A549 (cell line): ENCODE measurements at regions not wholly inside any gene's neighbourhood (a gene's known extent, or its start where the extent isn't known, plus 50 kb on each side); places are given as distances from the start of the nearest gene placed in this dataset.
A peak's percentile ranks its signal among the peaks of the same experiment; 100 is the strongest.

Experiments used
- ATAC-seq, 2 experiments: fragments of 200-7000 bp in 1 of 2; fragments of >200 bp in 1 of 2; cut with Nextera tagmentation in 1 of 2; cut with Tn5 transposase in 1 of 2; 3 replicates each; pipeline versions ENCODE4 v1.8.0 to v1.9.1; 2018 to 2020; ENCODE audit warnings: mild to moderate bottlenecking in 1 of 2, moderate library complexity in 1 of 2
- CTCF ChIA-PET: fragments of 300-600 bp; sonication (Branson Sonifier 250); formaldehyde crosslinking; extraction: SDS; loops from one replicate; lab custom pipeline; 2021; ENCODE audit warnings: antibody characterized with exemption, inconsistent platforms; lab: Yijun Ruan, JAX
- POLR2A ChIA-PET: fragments of 350-600 bp; formaldehyde crosslinking; extraction: SDS; loops from one replicate; lab custom pipeline; 2021; ENCODE audit warnings: antibody characterized with exemption, inconsistent platforms; lab: Yijun Ruan, JAX
- DNase-seq, 2 experiments: peaks; one replicate each; pipeline versions ENCODE4 v3.0.0 to v3.0.0-alpha.2; 2011 to 2016; ENCODE audit warnings: low read depth in 1 of 2, low spot score in 1 of 2
- FAIRE-seq: peaks from 2 replicates; lab custom pipeline; 2011; peaks lifted over from hg19 to GRCh38; lab: Jason Lieb, UNC
- H3K27ac ChIP-seq, 2 experiments: fragments of >200 bp; sonication (Bioruptor Twin); formaldehyde crosslinking; 3 replicates each; pipeline ENCODE4 v1.5.1; 2016 to 2017
- H3K4me1 ChIP-seq: fragments of >200 bp; sonication (Bioruptor Twin); formaldehyde crosslinking; 3 replicates; pipeline ENCODE4 v1.6.1; 2016
- H3K4me2 ChIP-seq: fragments of >200 bp; sonication (Bioruptor Twin); formaldehyde crosslinking; 3 replicates; pipeline ENCODE4 v1.6.1; 2016
- H3K4me3 ChIP-seq: fragments of >200 bp; sonication (Bioruptor Twin); formaldehyde crosslinking; 3 replicates; pipeline ENCODE4 v1.5.1; 2016
- H3K9me3 ChIP-seq: fragments of >200 bp; sonication (Bioruptor Twin); formaldehyde crosslinking; 3 replicates; pipeline ENCODE4 v1.6.1; 2016
- BHLHE40 ChIP-seq: IDR thresholded peaks from 2 replicates; pipeline ENCODE4 v1.6.1; 2012; ENCODE audit warnings: low read depth, low read length, inconsistent platforms
- CBX2 ChIP-seq: fragments of 200-600 bp; sonication (generic); IDR thresholded peaks from 2 replicates; pipeline ENCODE4 v1.6.1; 2016; ENCODE audit warnings: low read depth, mild to moderate bottlenecking, borderline replicate concordance
- CHD2 ChIP-seq: fragments of 150-350 bp; IDR thresholded peaks from 2 replicates; pipeline ENCODE4 v1.6.1; 2014; ENCODE audit warnings: low read length; ENCODE audit not compliant: partially characterized antibody
- CHD4 ChIP-seq: fragments of 200-600 bp; sonication (generic); IDR thresholded peaks from 2 replicates; pipeline ENCODE4 v1.6.1; 2016; ENCODE audit warnings: antibody characterized with exemption, mild to moderate bottlenecking, borderline replicate concordance
- E2F6 ChIP-seq: IDR thresholded peaks from 2 replicates; pipeline ENCODE4 v1.6.1; 2012; ENCODE audit warnings: low read depth, borderline replicate concordance
- ELK1 ChIP-seq: fragments of 150-350 bp; IDR thresholded peaks from 2 replicates; pipeline ENCODE4 v1.6.1; 2014; ENCODE audit warnings: low read depth, mild to moderate bottlenecking, low read length
- EP300 ChIP-seq, 2 experiments: fragments of >200 bp; sonication (Bioruptor Twin); formaldehyde crosslinking; IDR thresholded peaks; 2 replicates in 1 of 2; 3 replicates in 1 of 2; pipeline ENCODE4 v1.6.1; 2016 to 2017
- FOSB ChIP-seq: fragments of 250-450 bp; sonication (Bioruptor Pico); IDR thresholded peaks from 2 replicates; pipeline ENCODE4 v1.5.0; 2020; ENCODE audit warnings: mild to moderate bottlenecking, moderate library complexity
- HDAC2 ChIP-seq: fragments of 200-600 bp; sonication (generic); IDR thresholded peaks from 2 replicates; pipeline ENCODE4 v1.6.1; 2016
- HOXA7 ChIP-seq: fragments of 250-450 bp; sonication (Bioruptor Pico); IDR thresholded peaks from 2 replicates; pipeline ENCODE4 v1.5.0; 2020; ENCODE audit warnings: mild to moderate bottlenecking, moderate library complexity
- HOXB13 ChIP-seq: fragments of 250-450 bp; sonication (Bioruptor Pico); IDR thresholded peaks from 2 replicates; pipeline ENCODE4 v1.5.0; 2020; ENCODE audit warnings: low read depth, mild to moderate bottlenecking, moderate library complexity
- HOXB5 ChIP-seq: fragments of 250-450 bp; sonication (Bioruptor Pico); IDR thresholded peaks from 2 replicates; pipeline ENCODE4 v1.5.0; 2020; ENCODE audit warnings: mild to moderate bottlenecking, moderate library complexity
- KDM5A ChIP-seq: fragments of 200-600 bp; sonication (generic); IDR thresholded peaks from 2 replicates; pipeline ENCODE4 v1.6.1; 2016; ENCODE audit warnings: antibody characterized with exemption, mild to moderate bottlenecking
- MAFK ChIP-seq: fragments of 450-650 bp; IDR thresholded peaks from 2 replicates; pipeline ENCODE4 v1.6.1; 2014; ENCODE audit not compliant: partially characterized antibody
- MYC ChIP-seq: IDR thresholded peaks from 2 replicates; pipeline ENCODE4 v1.6.1; 2012; ENCODE audit warnings: mild to moderate bottlenecking, inconsistent platforms, low read length, improper control_type of control experiment, borderline replicate concordance
- NFE2L2 ChIP-seq: fragments of 150-350 bp; conservative IDR thresholded peaks from 2 replicates; pipeline ENCODE4 v1.6.1; 2014; ENCODE audit warnings: low read length
- NR3C1 ChIP-seq: fragments of >200 bp; sonication (Bioruptor Twin); formaldehyde crosslinking; IDR thresholded peaks from 3 replicates; pipeline ENCODE4 v1.6.1; 2017
- PBX3 ChIP-seq: IDR thresholded peaks from 2 replicates; pipeline ENCODE4 v1.6.1; 2012
- PHF8 ChIP-seq: fragments of 200-600 bp; sonication (generic); IDR thresholded peaks from 2 replicates; pipeline ENCODE4 v1.6.1; 2016; ENCODE audit warnings: low read depth, mild to moderate bottlenecking, antibody characterized with exemption, moderate library complexity, borderline replicate concordance
- REST ChIP-seq: fragments of 200-600 bp; sonication (generic); IDR thresholded peaks from 2 replicates; pipeline ENCODE4 v1.6.1; 2016; ENCODE audit warnings: antibody characterized with exemption, mild to moderate bottlenecking, moderate library complexity
- RFX5 ChIP-seq: fragments of 450-650 bp; IDR thresholded peaks from 2 replicates; pipeline ENCODE4 v1.7.1; 2014; ENCODE audit warnings: antibody characterized with exemption, mild to moderate bottlenecking, moderate library complexity
- SREBF2 ChIP-seq: fragments of 450-650 bp; IDR thresholded peaks from 2 replicates; pipeline ENCODE4 v1.6.1; 2014; ENCODE audit warnings: mild to moderate bottlenecking, moderate library complexity
- ZC3H11A ChIP-seq: fragments of 450-650 bp; IDR thresholded peaks from 2 replicates; pipeline ENCODE4 v1.6.1; 2014; ENCODE audit warnings: antibody characterized with exemption, mild to moderate bottlenecking
- ZSCAN20 ChIP-seq: fragments of 250-450 bp; sonication (Bioruptor Pico); IDR thresholded peaks from 2 replicates; pipeline ENCODE4 v1.8.0; 2022; ENCODE audit warnings: mild to moderate bottlenecking, moderate library complexity
- WGBS: methylation state at CpG from one replicate; pipeline ENCODE4 v1.1.6; 2017; ENCODE audit errors: missing lambda C conversion rate; 5-methylcytosine and 5-hydroxymethylcytosine counted together

GRCh38 chr22:48393885-48394284, 1433.8 kb downstream of the BRD1 start:
- no peak for FAIRE-seq
- DNase-seq = no peak
- POLR2A ChIA-PET = no interaction called here
- CTCF ChIA-PET = no interaction called here
- TF ChIP-seq MAFK (no peak), FOSB (CRISPR knock-in tag) (no peak), KDM5A (no peak), EP300 (IDR thresholded peaks at IDR 0.05) (no peak), BHLHE40 (no peak), HDAC2 (no peak), SREBF2 (no peak), ELK1 (no peak), REST (no peak), HOXB13 (CRISPR knock-in tag) (no peak), ZC3H11A (no peak), NR3C1 (no peak), ZSCAN20 (no peak), MYC (no peak), RFX5 (no peak), HOXA7 (CRISPR knock-in tag) (no peak), CHD4 (no peak), NFE2L2 (no peak), E2F6 (no peak), HOXB5 (CRISPR knock-in tag) (no peak)
- 0 out of 3 replicates have a peak, but pooled peaks cover 5% of the 10 kb centered on the region for H3K9me3 ChIP-seq
- H3K27ac ChIP-seq = peak overlapping the region in 1 of 2 experiments; percentile 76; a peak in 2 of 6 replicates
- ATAC-seq = no peak
- H3K4me1 ChIP-seq = peaks cover 13% of the 10 kb centered on the region; the same call in 2 of the 3 replicates
- WGBS = 88% methylated on average over 10 of the region's 10 CpGs
- no peak overlapping the region for H3K4me3 ChIP-seq
- no peak overlapping the region for H3K4me2 ChIP-seq

- Histone ChIP-seq H3K4me2 (0 out of 3 replicates have a peak overlapping the region, but pooled peaks have one; percentile 28), H3K4me1 (peaks cover 13% of the 10 kb centered on the region; the same call in 2 of the 3 replicates), H3K4me3 (no peak overlapping the region), H3K9me3 (0 out of 3 replicates have a peak, but pooled peaks cover 5% of the 10 kb centered on the region), H3K27ac (peak overlapping the region; percentile 40 to 67; a peak in 5 of 6 replicates)
- POLR2A ChIA-PET = no interaction called here
- WGBS = 78% methylated on average over 13 of the region's 13 CpGs
- DNase-seq = no peak
- TF ChIP-seq MAFK = no peak
- TF ChIP-seq SREBF2 = no peak
- TF ChIP-seq PBX3 = no peak
- TF ChIP-seq CBX2 = no peak
- TF ChIP-seq PHF8 = no peak
- no peak for TF ChIP-seq CHD2
- TF ChIP-seq BHLHE40 = no peak
- no peak for FAIRE-seq
- CTCF ChIA-PET = interaction anchor here (0.6 kb wide), 1 partner anchor 100 kb away, joined by 3 read pairs; no protein-coding TSS in a partner anchor
- ATAC-seq = no peak
Measured at GRCh38 chr22:48393041-48393370, 1434.7 kb downstream of the BRD1 start.
